Activated CD4-positive, alpha-beta T cell treated with anti-CD3 and anti-CD28 coated beads, Interleukin-2, amount 50 U/mL, for 48 hours (primary cell): ENCODE measurements at regions not wholly inside any gene's neighbourhood (a gene's known extent, or its start where the extent isn't known, plus 50 kb on each side); places are given as distances from the start of the nearest gene placed in this dataset.

Experiments
- DNase-seq, 2 experiments: peaks; one replicate each; pipeline ENCODE4 v3.0.0-alpha.2; 2020

GRCh38 chr5:18872978-18873377, 1115.0 kb downstream of the CDH18 start:
- DNase-seq, result no peak

GRCh38 chr5:18876565-18876964, 1111.4 kb downstream of the CDH18 start:
- no peak for DNase-seq

- no peak for DNase-seq
These were observed 1106.4 kb downstream of the CDH18 start for GRCh38 chr5:18881615-18882014.

DNA sequence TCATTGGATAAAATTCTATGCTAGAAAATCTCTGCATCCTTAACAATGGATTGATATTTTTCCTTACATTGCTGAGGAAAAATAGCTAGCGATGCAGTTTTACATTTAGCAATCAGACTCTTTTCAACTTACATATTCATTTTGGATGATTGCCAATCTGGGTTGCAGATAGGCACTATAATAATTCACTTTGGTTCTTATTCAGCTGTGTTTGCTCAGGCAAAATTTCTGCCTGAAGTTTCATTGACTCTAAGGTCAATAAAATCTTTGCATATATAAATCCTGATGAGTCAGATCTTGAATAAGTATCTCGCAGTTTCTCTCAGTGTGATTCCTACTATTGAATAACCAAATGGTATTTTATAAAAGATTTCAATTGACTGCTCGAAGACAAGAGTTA, 1105.8 kb downstream of the CDH18 start:
- no peak for DNase-seq

GRCh38 chr5:18888821-18889220, 1099.2 kb downstream of the CDH18 start:
- no peak for DNase-seq

DNA sequence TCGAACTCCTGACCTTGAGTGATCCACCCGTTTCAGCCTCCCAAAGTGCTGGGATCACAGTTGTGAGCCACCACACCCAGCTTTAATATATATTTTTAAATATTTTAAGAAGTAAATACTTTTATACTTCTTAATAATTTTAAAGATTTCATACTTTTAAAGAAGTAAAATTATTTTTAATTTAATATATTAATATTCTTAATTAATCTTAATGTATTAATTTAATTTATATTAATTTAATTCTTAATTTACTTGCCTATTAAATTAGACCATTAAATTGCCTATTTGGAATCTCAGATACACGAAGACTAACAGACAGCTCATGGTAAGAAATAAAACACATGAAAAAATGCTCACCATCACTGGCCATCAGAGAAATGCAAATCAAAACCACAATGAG, 1087.4 kb downstream of the CDH18 start:
- no peak for DNase-seq

GRCh38 chr5:18920966-18921365, 1067.0 kb downstream of the CDH18 start:
- DNase-seq, result no peak

GRCh38 chr5:18932081-18932480, 1055.9 kb downstream of the CDH18 start:
- no peak for DNase-seq

DNA sequence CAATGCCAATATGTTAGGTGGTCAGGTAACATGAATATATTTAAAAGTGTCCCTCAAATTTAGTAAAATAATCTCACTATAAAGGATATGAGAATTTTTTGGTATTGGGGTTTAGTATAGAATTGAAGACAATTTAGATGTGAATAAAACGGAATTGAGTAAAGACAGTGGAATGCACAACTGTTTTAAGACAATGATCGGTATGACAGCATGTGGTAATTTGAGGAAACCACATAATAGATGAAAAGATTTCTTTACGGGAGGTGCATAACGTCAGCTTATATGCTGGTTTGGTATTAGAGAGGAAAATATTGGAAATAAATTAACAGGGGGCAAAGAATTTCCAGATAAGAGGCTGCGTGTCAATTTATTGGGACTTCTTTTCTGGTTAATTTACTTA, 1043.2 kb downstream of the CDH18 start:
- no peak for DNase-seq

- DNase-seq, result no peak
These were observed 1033.8 kb downstream of the CDH18 start for GRCh38 chr5:18954239-18954638.

GRCh38 chr5:18959535-18959934, 1028.5 kb downstream of the CDH18 start:
- no peak for DNase-seq

DNA sequence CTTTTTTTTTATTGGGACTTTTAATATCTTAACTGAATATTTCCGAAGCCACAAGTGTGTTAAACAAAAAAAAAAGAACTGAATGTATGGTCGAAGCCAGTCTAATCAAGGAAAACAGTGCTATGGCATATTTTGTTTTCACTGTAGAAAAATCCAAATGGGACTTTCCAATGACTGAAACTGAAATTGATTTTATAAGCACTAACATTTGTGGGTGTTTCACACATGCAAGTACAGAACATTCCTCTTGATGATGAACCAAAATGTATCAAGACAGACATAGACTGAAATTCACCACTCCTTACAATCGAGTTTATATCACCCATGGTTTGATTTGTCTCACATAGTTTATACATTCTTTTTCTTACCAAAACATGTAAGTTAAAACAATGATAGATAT, 1026.8 kb downstream of the CDH18 start:
- DNase-seq, result no peak

DNA sequence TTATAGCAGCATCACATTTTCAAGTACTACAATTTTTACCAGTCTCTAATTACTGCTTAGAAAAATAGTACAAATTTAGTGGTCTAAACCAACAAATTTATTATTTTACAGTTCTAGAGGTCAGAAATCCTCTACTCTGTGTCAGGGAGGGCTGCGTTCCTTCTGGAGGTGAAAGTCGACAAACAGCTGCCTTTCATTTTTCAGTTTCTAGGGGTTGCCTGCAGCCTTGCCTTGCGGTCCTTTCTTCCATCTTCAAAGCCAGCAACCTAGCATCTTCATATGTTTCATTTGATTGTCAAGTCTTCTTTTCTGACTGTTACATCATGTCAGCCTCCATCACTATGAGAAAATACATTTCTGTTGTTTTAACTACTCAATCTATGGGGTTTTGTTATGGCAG, 1022.1 kb downstream of the CDH18 start:
- no peak for DNase-seq

DNA sequence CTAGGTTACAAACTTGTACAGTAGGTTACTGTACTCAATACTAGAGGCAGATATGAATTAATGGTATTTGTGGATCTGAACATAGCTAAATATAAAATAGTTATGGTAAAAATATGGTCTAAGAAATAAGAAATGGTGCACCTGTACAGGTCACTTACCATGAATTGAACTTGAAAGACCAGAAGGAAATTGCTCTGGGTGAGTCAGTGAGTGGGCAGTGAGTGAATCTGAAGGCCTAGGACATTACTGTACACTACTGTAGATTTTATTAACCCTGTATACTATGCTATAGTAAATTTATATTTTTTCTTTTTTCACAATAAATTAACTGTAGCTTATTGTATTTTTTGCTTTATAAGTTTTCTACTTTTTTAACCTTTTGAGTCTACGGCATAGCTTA, 1020.4 kb downstream of the CDH18 start:
- DNase-seq, result no peak

DNA sequence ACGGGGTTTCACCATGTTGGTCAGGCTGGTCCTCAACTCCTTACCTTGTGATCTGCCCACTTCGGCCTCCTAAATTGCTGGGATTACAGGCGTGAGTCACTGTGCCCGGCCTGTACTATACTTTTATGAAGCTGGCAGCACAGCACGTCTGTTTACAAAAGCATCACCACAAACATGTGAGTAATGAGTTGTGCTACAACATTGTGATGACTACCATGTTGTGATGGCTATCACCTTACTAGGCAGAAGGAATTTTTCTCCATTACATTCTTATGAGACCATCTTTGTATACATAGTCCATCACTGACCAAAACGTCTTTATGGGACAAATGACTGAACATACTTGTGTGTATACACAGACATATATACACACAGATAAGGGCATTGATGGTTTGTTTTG, 1019.0 kb downstream of the CDH18 start:
- no peak for DNase-seq

GRCh38 chr5:18970000-18970399, 1018.0 kb downstream of the CDH18 start:
- DNase-seq, result no peak

GRCh38 chr5:18972177-18972576, 1015.8 kb downstream of the CDH18 start:
- DNase-seq, result no peak

GRCh38 chr5:18975624-18976023, 1012.4 kb downstream of the CDH18 start:
- DNase-seq, result no peak

DNA sequence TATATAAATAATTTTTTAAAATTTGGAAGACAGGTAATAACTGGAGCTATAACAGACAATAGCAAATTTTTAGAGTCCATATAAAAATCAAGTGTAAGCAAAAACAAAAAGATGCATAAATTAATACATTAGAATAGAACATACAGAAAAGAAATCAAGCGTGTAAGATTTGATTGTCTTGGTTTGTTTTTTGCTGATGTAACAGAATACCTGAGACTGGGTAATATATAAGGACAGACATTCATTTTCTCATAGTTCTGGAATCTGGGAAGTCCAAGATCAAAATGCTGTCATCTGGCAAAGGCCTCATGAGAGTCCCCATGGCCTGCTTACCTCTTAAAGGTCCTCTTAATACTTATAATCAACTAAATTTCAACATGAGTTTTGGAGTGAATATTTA, 1010.1 kb downstream of the CDH18 start:
- no peak for DNase-seq

DNA sequence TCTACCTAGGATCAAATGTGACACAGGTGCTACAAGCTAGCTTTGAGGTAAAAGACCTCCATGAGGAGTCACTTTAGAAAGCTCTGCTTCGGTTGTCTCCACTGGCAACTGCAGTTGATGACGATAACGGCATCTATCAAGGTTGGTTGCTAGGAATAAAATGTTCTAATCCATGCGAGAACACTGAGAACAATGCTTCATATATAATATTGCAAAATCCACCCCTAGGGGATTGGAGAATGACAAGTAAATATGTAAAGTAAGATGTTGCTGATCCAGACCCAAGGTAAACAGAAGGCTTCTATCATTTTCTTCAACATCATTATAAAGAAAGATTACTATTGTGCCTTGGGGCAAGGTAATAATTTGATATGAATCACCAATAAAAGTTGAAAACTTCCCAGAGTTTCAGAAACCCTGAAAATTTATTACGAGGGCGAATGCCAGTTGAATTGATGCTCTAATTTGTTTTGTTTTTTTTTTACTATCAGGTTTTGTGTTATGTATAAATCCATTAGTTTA, 1003.4 kb downstream of the CDH18 start:
- no peak for DNase-seq

DNA sequence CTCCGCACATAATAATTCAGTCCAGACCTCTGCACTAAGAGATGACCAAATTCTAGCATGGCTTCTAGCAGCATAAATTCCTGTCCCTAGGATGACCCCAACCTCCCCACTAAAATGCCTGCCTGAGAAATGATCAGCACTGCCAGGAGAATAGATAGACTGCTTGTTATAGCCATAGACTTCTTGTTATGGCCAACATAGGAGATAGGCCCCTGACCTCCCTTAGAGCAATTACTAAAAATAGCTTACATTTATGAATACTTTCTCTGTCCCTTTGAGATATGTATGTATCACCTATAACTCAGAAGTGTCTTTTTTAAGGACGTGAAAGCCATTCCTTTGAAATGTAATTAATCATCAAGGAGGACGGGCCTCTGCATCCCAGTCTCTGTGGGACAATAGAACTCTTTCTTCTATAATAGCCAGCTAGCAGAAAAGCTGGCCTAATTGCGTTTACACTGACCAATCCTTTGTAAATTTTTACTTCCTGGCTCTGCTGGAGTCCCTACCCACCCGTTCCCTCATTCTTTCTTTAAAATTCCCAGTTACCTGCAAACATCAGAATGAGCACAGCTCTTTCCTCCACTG, 1002.7 kb downstream of the CDH18 start:
- no peak for DNase-seq

- no peak for DNase-seq
These were observed 1000.9 kb downstream of the CDH18 start for GRCh38 chr5:18987101-18987500.

DNA sequence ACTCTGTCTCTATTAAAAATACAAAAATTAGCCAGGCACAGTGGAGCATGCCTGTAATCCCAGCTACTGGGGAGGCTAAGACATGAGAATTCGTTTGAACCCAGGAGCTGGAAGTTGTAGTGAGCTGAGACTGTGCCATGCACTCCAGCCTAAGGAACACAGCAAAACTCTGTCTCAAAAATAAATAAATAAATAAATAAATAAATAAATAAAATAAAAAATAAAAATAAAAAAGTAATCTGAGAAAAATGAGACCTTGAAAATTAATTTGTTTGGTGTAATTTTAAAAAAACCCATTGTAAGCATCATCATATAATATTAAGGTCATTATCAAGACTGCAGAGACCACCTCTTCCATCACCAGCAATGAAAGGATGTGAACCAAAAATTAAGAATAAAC, 997.1 kb downstream of the CDH18 start:
- DNase-seq, result no peak

DNA sequence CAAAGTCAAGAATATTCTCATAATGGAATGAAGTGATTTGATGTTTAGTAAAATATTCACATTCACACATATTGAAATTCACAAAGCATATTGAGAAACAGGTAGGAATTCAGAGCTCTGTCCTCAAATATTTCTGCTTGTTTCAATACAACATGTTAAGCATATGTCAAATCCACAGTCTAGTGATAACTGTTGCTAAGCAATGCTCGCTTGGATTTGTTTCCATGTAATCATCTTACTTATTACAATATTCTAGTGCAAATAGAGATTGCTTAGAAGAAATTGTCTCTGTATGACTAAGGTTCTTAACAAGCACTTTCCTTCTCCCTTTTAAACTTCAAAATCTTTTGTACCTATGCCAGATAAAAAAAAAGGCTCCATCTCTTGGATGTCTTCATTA, 995.7 kb downstream of the CDH18 start:
- DNase-seq, result no peak

GRCh38 chr5:18999478-18999877, 988.5 kb downstream of the CDH18 start:
- no peak for DNase-seq

DNA sequence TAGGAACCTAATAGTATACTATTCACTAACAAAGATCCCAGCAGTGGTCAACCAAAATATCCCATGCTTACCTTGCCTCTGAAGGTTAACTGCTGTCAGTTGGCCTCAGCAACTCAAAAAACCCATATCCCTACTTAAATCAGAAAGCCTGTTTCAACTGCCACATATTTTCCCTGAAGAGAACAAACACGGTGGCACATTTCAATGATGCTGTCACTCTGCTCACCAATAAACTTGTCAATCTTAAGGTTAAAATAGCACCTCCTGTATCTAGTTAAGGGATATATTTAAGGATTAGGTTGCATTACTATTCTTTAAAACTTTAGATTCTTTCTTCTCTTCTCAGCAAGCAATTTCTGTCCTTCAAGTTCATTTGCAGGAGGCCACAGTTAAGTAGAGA, 986.9 kb downstream of the CDH18 start:
- DNase-seq, result no peak
